Upper lobe of right lung (tissue), 1 donor: ENCODE measurements at regions not wholly inside any gene's neighbourhood (a gene's known extent, or its start where the extent isn't known, plus 50 kb on each side); places are given as distances from the start of the nearest gene placed in this dataset.

Experiments used
- ATAC-seq: fragments of 200-7000 bp; cut with Tn5 transposase; one replicate; pipeline ENCODE4 v1.9.1; 2020; ENCODE audit warnings: mild to moderate bottlenecking, moderate library complexity
- DNase-seq: peaks from one replicate; pipeline ENCODE4 v3.0.0-alpha.2; 2020
- H3K27ac ChIP-seq: fragments of 200-600 bp; one replicate; pipeline ENCODE4 v1.8.0; 2022
- H3K27me3 ChIP-seq: fragments of 200-600 bp; one replicate; pipeline ENCODE4 v1.8.0; 2022; ENCODE audit warnings: mild to moderate bottlenecking
- H3K36me3 ChIP-seq: fragments of 200-600 bp; one replicate; pipeline ENCODE4 v1.8.0; 2022
- H3K4me1 ChIP-seq: fragments of 200-600 bp; one replicate; pipeline ENCODE4 v1.8.0; 2022
- H3K4me3 ChIP-seq: fragments of 200-600 bp; one replicate; pipeline ENCODE4 v1.8.0; 2022; ENCODE audit warnings: mild to moderate bottlenecking
- H3K9me3 ChIP-seq: fragments of 200-600 bp; one replicate; pipeline ENCODE4 v1.8.0; 2022
- intact Hi-C: fragments of 100-400 bp; cut with DNase I; formaldehyde crosslinking; loops from one replicate; pipeline ENCODE4 v1.11.0; 2022
- TF ChIP-seq, protein P1 (sequence below): fragments of 200-600 bp; IDR thresholded peaks from one replicate; pipeline ENCODE4 v1.8.0; 2022; ENCODE audit warnings: antibody characterized with exemption
- donor health status: DM: no; HTN: yes; CAD: no; lungs with severe emphysema.

DNA sequence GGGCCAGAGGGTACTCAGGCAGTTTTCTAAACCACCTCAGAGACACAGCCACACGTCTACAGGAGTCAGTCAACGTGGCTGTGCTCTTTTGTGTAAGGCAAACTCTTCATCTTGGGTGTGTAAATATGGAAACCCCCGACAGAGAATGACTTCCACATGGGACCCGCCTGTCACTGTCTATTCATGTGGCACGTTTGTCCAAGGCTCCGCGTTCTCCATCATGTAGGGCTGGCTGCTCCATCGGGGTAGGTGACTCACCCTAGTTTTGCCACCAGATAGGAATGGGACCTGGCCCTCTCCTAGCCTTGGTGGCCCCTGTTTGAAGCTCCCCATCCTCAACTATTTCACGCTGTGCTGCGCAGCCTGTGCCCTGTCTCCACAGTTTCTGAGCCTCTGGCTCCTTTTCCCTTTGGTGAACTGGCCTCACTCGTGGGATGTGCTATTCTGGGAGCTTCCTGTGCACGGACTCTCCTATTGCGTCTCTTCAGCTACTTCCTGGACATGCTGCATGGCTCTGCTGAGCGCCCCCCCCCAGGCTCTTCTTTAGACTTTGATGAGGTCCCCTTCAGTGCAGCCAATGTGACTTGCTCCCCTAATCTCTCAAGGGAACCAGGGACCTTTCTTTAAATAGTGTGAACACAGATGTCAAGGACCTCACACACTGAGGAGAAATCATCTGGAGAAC lies 143.2 kb upstream of the PDE10A start:
- H3K4me1 ChIP-seq, result no peaks in the 10 kb centered on the region
- H3K27me3 ChIP-seq, result no peaks in the 10 kb centered on the region
- intact Hi-C loops, result no loop called here
- no peak overlapping the region for H3K4me3 ChIP-seq
- H3K27ac ChIP-seq, result no peak overlapping the region
- DNase-seq (no peak), ATAC-seq (no peak)
- no peaks in the 10 kb centered on the region for H3K9me3 ChIP-seq
- no peaks in the 10 kb centered on the region for H3K36me3 ChIP-seq
- TF ChIP-seq, protein P1, sequence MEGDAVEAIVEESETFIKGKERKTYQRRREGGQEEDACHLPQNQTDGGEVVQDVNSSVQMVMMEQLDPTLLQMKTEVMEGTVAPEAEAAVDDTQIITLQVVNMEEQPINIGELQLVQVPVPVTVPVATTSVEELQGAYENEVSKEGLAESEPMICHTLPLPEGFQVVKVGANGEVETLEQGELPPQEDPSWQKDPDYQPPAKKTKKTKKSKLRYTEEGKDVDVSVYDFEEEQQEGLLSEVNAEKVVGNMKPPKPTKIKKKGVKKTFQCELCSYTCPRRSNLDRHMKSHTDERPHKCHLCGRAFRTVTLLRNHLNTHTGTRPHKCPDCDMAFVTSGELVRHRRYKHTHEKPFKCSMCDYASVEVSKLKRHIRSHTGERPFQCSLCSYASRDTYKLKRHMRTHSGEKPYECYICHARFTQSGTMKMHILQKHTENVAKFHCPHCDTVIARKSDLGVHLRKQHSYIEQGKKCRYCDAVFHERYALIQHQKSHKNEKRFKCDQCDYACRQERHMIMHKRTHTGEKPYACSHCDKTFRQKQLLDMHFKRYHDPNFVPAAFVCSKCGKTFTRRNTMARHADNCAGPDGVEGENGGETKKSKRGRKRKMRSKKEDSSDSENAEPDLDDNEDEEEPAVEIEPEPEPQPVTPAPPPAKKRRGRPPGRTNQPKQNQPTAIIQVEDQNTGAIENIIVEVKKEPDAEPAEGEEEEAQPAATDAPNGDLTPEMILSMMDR, result no peak

DNA sequence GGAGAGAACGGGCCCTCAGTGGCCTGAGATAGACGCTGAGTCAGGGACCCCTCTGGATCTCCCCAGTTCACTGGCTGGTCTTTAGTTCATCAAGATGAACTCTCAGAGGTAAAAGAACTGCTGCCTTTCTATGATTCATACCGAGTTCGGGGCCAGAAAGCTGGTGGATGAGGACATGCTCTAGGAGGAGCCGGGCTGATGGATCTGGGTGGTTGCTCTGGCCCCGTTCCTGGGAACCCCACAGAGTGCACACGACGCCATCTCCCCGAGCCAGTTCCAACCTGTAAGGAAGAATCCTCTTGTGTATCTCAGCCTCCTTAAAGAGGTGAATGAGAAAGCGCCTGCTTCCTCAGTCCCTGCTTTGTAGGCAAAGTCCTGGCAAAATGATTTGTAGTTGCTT lies 142.6 kb upstream of the PDE10A start:
- TF ChIP-seq, protein P1, result no peak
- ATAC-seq, result no peak
- no peak for DNase-seq
- H3K4me3 ChIP-seq, result no peak overlapping the region
- H3K27me3 ChIP-seq, result no peaks in the 10 kb centered on the region
- H3K27ac ChIP-seq, result no peak overlapping the region
- intact Hi-C loops, result no loop called here
- no peaks in the 10 kb centered on the region for H3K9me3 ChIP-seq
- H3K36me3 ChIP-seq, result no peaks in the 10 kb centered on the region
- H3K4me1 ChIP-seq, result no peaks in the 10 kb centered on the region

DNA sequence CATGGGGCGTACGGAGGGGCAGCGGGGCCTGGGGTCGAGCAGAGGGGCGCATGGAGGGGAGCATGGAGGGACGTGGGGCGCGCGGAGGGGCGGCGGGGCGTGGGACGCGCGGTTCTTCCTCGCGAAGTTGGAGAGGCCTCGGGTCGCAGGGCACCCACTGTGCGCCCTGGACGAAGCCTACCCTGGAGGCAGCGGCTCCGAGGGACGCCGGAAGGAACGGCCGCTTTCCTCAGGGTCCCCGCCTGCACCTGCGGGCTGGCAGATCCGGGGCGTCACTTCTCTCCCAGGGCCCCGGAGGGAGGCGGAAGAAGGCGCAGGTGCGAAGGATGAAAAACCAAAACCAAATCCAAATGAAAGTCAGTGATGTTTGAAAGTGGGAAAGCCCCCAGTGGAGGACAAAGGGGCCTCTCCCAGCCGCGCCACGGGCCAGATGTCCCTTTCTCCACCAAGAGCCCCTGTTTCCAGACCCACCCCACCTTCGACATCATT lies 142.1 kb upstream of the PDE10A start:
- DNase-seq (no peak), ATAC-seq (peak; percentile 7)
- no peak overlapping the region for H3K27ac ChIP-seq
- intact Hi-C loops, result no loop called here
- no peak overlapping the region for H3K4me3 ChIP-seq
- no peaks in the 10 kb centered on the region for H3K4me1 ChIP-seq
- H3K9me3 ChIP-seq, result no peaks in the 10 kb centered on the region
- H3K36me3 ChIP-seq, result no peaks in the 10 kb centered on the region
- TF ChIP-seq, protein P1, result no peak
- no peaks in the 10 kb centered on the region for H3K27me3 ChIP-seq

DNA sequence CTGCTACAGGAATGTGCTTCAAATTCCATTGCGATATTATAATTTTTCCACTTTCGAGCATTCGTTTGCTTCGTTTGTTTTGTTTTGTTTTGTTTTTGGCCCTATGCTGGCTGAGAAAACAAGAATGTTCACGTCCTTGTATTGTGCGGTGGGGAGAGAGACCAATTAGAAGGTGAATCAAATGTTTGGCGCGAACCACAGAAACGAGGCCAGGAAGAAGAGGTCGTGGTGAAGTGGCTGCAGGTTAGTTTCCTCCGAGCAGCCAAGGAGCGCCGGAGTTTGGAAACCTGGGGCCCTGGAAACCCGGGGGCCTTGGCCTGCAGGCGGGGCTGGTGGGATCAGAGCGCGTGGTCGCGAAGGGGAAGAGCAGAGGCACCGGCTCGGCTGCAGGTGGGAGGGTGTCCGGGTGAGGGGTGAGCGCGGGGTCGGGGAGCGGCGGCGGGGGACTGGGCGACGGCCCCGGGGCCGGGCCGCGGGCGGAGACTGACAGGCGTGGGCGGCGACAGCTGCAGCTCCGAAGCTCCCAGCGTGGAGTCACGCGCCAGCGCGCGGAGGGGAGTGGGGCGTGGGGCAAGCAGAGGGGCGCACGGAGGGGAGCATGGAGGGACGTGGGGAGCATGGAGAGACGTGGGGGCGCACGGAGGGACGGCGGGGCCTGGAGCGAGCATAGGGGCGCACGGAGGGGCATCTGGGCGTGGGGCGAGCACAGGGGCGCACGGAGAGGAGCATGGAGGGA lies 141.5 kb upstream of the PDE10A start:
- no peaks in the 10 kb centered on the region for H3K36me3 ChIP-seq
- ATAC-seq, result peak; percentile 45
- intact Hi-C loops, result no loop called here
- H3K4me1 ChIP-seq, result no peaks in the 10 kb centered on the region
- H3K27me3 ChIP-seq, result no peaks in the 10 kb centered on the region
- H3K9me3 ChIP-seq, result no peaks in the 10 kb centered on the region
- no peak overlapping the region for H3K27ac ChIP-seq
- DNase-seq, result no peak
- peak overlapping the region; percentile 16 for H3K4me3 ChIP-seq
- TF ChIP-seq, protein P1, result no peak

DNA sequence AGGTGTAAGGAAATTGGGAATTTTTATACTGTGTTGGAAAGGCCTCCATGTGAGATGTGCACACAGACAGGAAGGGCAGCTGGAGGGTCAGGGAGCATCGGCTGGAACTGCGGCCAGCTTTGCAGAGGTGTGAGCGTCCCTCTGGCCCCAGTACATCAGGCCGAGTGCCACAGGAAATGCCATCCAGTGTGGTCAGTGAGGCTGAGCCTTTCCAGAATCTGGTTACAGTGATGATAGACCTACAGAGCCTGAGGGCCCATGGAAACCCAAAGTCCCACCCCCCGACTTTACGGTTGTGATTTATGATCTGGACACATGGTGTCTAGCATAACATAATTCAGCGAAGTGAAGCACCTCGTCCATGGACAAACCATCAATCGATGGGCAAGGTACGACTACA lies 137.3 kb upstream of the PDE10A start:
- Histone ChIP-seq H3K27me3 (no peaks in the 10 kb centered on the region), H3K4me1 (no peaks in the 10 kb centered on the region), H3K4me3 (no peak overlapping the region), H3K9me3 (no peaks in the 10 kb centered on the region), H3K27ac (no peak overlapping the region), H3K36me3 (no peaks in the 10 kb centered on the region)
- intact Hi-C loops, result no loop called here
- DNase-seq (no peak), ATAC-seq (no peak)
- TF ChIP-seq, protein P1, result no peak
